Sigmoid colon (tissue), 6 donors: ENCODE measurements at regions not wholly inside any gene's neighbourhood (a gene's known extent, or its start where the extent isn't known, plus 50 kb on each side); places are given as distances from the start of the nearest gene placed in this dataset.

Experiments
- DNase-seq: peaks from one replicate; pipeline ENCODE4 v3.0.0-alpha.2; 2019
- H3K27ac ChIP-seq, 4 donors: fragments of 200-600 bp; sonication (generic); one replicate each; pipeline ENCODE4 v1.5.1; 2016 to 2019; ENCODE audit warnings: mild to moderate bottlenecking in 1 of 4
- H3K27me3 ChIP-seq, 3 donors: fragments of 200-600 bp; sonication (generic); one replicate each; pipeline ENCODE4 v1.5.1; 2019; ENCODE audit warnings: mild to moderate bottlenecking in 1 of 3
- H3K36me3 ChIP-seq, 4 donors: fragments of 200-600 bp; sonication (generic); one replicate each; pipeline ENCODE4 v1.5.1; 2016 to 2019
- H3K4me1 ChIP-seq, 4 donors: fragments of 200-600 bp; sonication (generic); one replicate each; pipeline ENCODE4 v1.5.1; 2017 to 2019
- H3K4me3 ChIP-seq, 4 donors: fragments of 200-600 bp; sonication (generic); one replicate each; pipeline ENCODE4 v1.5.1; 2017 to 2019; ENCODE audit warnings: mild to moderate bottlenecking in 2 of 4, moderate library complexity in 1 of 4
- H3K9me3 ChIP-seq, 4 donors: fragments of 200-600 bp in 3 of 4; sonication (generic) in 3 of 4; one replicate each; pipeline versions ENCODE4 v1.5.1 to v1.6.1; 2013 to 2019
- EP300 ChIP-seq, 4 donors: sonication (generic); formaldehyde crosslinking; IDR thresholded peaks; one replicate each; pipeline ENCODE4 v1.6.1; 2017; ENCODE audit warnings: antibody characterized with exemption in 4 of 4
- POLR2A ChIP-seq, 2 donors: fragments of 450-650 bp; IDR thresholded peaks; one replicate each; pipeline ENCODE4 v1.6.1; 2016; ENCODE audit warnings: antibody characterized with exemption in 2 of 2, mild to moderate bottlenecking in 2 of 2, moderate library complexity in 2 of 2
- POLR2AphosphoS5 ChIP-seq, 4 donors: sonication (generic); formaldehyde crosslinking; IDR thresholded peaks; one replicate each; pipeline ENCODE4 v1.6.1; 2017; ENCODE audit warnings: antibody characterized with exemption in 4 of 4
- WGBS, 2 donors: extraction: QIAGEN DNeasy Blood & Tissue Kit; methylation state at CpG; one replicate each; pipeline ENCODE4 v1.1.7; 2013; 5-methylcytosine and 5-hydroxymethylcytosine counted together
- intact Hi-C: fragments of 100-400 bp; cut with DNase I; formaldehyde crosslinking; loops from one replicate; pipeline ENCODE4 v1.15.1; 2023
- TF ChIP-seq, protein P1 (sequence below), 4 experiments: fragments of 450-650 bp in 3 of 4; fragments of 200-600 bp in 1 of 4; IDR thresholded peaks; one replicate each; pipeline ENCODE4 v1.5.1; 2016 to 2019; ENCODE audit warnings: antibody characterized with exemption in 4 of 4, mild to moderate bottlenecking in 3 of 4, moderate library complexity in 2 of 4
- donor health status: healthy with polysubstance abuse.
- donor health status: healthy.

DNA sequence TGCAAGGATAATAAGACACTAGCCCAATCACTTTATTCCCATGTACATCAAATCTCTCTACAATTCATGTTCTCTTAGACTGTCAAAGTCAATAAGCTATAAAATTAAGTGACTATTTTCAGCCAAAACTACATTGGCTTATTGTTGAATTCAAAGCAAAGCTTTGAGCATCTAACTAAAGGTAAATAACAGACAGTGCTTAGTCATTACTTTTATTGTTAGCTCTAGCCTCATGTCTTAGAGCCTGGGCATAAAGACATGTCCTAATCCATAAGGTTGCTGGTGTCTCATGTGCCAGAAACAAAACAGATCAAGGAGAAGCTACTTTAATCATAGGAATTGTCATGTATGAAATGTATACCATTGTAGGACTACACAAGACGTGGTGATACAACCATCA, 103.1 kb upstream of the UNC5C start:
- Histone ChIP-seq H3K36me3 (no peaks in the 10 kb centered on the region), H3K27me3 (no peaks in the 10 kb centered on the region), H3K9me3 (no peaks in the 10 kb centered on the region), H3K27ac (no peak overlapping the region), H3K4me1 (no peaks in the 10 kb centered on the region), H3K4me3 (no peak overlapping the region)
- DNase-seq, result no peak
- intact Hi-C loops, result no loop called here
- 64 to 75% methylated on average over 1 of the region's 1 CpG for WGBS, 2 donors
- TF ChIP-seq EP300 (IDR thresholded peaks at IDR 0.05), result no peak
- no peak for TF ChIP-seq POLR2A (IDR thresholded peaks at IDR 0.05)
- TF ChIP-seq, protein P1, sequence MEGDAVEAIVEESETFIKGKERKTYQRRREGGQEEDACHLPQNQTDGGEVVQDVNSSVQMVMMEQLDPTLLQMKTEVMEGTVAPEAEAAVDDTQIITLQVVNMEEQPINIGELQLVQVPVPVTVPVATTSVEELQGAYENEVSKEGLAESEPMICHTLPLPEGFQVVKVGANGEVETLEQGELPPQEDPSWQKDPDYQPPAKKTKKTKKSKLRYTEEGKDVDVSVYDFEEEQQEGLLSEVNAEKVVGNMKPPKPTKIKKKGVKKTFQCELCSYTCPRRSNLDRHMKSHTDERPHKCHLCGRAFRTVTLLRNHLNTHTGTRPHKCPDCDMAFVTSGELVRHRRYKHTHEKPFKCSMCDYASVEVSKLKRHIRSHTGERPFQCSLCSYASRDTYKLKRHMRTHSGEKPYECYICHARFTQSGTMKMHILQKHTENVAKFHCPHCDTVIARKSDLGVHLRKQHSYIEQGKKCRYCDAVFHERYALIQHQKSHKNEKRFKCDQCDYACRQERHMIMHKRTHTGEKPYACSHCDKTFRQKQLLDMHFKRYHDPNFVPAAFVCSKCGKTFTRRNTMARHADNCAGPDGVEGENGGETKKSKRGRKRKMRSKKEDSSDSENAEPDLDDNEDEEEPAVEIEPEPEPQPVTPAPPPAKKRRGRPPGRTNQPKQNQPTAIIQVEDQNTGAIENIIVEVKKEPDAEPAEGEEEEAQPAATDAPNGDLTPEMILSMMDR (IDR thresholded peaks at IDR 0.05), result no peak
- TF ChIP-seq POLR2AphosphoS5 (IDR thresholded peaks at IDR 0.05), result no peak

DNA sequence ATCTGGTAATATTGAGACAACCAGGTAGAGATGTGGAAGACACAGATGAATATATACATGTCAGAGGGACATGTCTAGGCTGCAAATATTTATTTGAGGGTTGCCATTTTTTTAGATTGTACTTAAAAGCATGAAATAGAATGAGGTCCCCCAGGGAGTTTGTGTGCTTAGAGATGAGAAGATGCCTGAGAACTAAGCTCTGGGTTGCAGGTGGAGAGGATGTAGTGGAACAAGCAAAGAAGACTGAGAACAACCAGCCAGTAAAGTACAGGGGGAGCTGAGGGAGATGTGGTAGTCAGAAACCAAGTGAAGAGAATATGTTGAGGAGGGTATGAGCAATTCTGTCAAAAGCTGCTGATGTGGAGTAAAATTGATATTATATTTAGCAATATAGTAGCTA, 95.6 kb upstream of the UNC5C start:
- TF ChIP-seq POLR2A (IDR thresholded peaks at IDR 0.05) (no peak), EP300 (IDR thresholded peaks at IDR 0.05) (no peak), POLR2AphosphoS5 (IDR thresholded peaks at IDR 0.05) (no peak)
- TF ChIP-seq, protein P1 (IDR thresholded peaks at IDR 0.05), result no peak
- intact Hi-C loops, result no loop called here
- Histone ChIP-seq H3K27me3 (no peaks in the 10 kb centered on the region), H3K4me1 (no peaks in the 10 kb centered on the region), H3K36me3 (no peaks in the 10 kb centered on the region), H3K27ac (no peak overlapping the region), H3K9me3 (no peaks in the 10 kb centered on the region), H3K4me3 (no peak overlapping the region)
- DNase-seq, result no peak

DNA sequence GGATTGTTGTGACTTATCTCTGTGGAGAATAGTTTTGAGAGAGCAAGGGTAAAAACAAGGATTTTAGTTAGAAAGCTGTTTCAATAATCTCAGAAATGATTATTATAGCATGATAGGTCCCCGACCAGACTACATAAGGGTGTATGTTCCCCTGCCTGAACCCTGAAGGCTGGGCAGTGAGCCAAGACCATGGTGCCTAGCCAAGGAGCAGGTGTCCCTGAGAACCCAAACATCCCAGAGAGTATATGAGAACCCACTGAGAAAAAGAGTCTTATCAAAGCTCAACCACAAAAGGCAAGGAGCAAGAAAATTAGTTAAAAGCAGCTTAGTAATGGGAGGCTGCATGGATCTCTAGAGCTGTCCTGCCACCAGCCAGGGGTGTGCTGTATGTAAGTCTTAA, 94.9 kb upstream of the UNC5C start:
- Histone ChIP-seq H3K4me3 (no peak overlapping the region), H3K4me1 (peaks cover 0 to 4% (median 0%) of the 10 kb centered on the region in 4 donors), H3K27me3 (no peaks in the 10 kb centered on the region), H3K9me3 (no peaks in the 10 kb centered on the region), H3K36me3 (no peaks in the 10 kb centered on the region), H3K27ac (no peak overlapping the region)
- no peak for DNase-seq
- TF ChIP-seq POLR2A (IDR thresholded peaks at IDR 0.05) (no peak), POLR2AphosphoS5 (IDR thresholded peaks at IDR 0.05) (no peak), EP300 (IDR thresholded peaks at IDR 0.05) (no peak)
- TF ChIP-seq, protein P1 (IDR thresholded peaks at IDR 0.05), result no peak
- intact Hi-C loops, result no loop called here
- WGBS, 2 donors, result 21 to 48% methylated on average over 1 of the region's 1 CpG

DNA sequence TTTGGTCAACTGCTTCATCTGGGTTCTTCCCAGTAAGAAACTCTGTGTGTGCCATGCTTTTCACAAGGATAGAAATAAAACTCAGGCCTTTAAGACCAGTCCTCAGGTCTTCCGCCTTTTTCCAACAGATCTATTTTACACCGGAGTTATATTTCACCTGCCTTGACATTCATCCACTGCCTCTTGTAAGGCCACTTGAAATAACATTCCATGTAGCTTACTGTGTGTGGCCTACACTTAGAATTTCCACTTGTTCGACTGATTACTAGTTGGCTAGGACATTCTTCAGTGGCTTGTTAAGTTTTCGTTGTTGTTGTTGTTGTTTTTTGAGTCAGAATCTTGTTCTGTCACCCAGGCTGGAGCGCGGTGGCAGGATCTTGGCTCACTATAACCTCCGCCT, 92.8 kb upstream of the UNC5C start:
- TF ChIP-seq POLR2A (IDR thresholded peaks at IDR 0.05) (no peak), EP300 (IDR thresholded peaks at IDR 0.05) (no peak), POLR2AphosphoS5 (IDR thresholded peaks at IDR 0.05) (no peak)
- TF ChIP-seq, protein P1 (IDR thresholded peaks at IDR 0.05), result no peak
- H3K27me3 ChIP-seq, result no peaks in the 10 kb centered on the region
- no peaks in the 10 kb centered on the region for H3K9me3 ChIP-seq
- intact Hi-C loops, result no loop called here
- H3K4me3 ChIP-seq, result no peak overlapping the region
- 94 to 96% methylated on average over 7 of the region's 7 CpGs for WGBS, 2 donors
- no peak overlapping the region for H3K27ac ChIP-seq
- H3K36me3 ChIP-seq, result no peaks in the 10 kb centered on the region
- peaks cover 0 to 4% (median 0%) of the 10 kb centered on the region in 4 donors for H3K4me1 ChIP-seq
- DNase-seq, result no peak

DNA sequence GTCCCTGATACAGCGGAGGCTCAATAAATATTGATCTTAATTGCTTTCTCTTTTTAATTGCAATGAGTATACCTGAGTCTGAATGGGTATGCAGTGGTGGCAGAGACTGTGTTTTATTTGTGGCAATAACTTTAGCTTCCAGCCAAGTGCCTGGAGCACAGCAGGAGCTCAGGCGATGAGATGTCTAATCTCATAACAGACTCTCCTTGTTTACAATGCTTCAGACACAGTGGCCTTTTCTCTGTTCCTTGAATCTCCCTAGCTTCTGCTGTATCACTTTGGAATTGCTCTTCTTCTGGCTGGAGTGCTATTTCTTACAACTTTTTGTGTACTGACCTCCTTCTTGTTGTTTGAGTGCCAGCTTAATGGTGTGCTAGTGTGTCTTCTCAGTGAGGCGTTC, 91.5 kb upstream of the UNC5C start:
- 60 to 79% methylated on average over 3 of the region's 3 CpGs for WGBS, 2 donors
- H3K36me3 ChIP-seq, result no peaks in the 10 kb centered on the region

More for the DNA sequence above, 91.5 kb upstream of the UNC5C start:
- Histone ChIP-seq H3K27me3 (no peaks in the 10 kb centered on the region), H3K4me3 (no peak overlapping the region), H3K27ac (no peak overlapping the region), H3K9me3 (no peaks in the 10 kb centered on the region), H3K4me1 (peaks cover 0 to 4% (median 0%) of the 10 kb centered on the region in 4 donors)
- intact Hi-C loops, result no loop called here
- DNase-seq, result no peak
- TF ChIP-seq POLR2A (IDR thresholded peaks at IDR 0.05) (no peak), EP300 (IDR thresholded peaks at IDR 0.05) (no peak), POLR2AphosphoS5 (IDR thresholded peaks at IDR 0.05) (no peak)
- TF ChIP-seq, protein P1 (IDR thresholded peaks at IDR 0.05), result no peak
